ENCODE measurements at regions not wholly inside any gene's neighbourhood (a gene's known extent, or its start where the extent isn't known, plus 50 kb on each side); places are given as distances from the start of the nearest gene placed in this dataset.

DNA sequence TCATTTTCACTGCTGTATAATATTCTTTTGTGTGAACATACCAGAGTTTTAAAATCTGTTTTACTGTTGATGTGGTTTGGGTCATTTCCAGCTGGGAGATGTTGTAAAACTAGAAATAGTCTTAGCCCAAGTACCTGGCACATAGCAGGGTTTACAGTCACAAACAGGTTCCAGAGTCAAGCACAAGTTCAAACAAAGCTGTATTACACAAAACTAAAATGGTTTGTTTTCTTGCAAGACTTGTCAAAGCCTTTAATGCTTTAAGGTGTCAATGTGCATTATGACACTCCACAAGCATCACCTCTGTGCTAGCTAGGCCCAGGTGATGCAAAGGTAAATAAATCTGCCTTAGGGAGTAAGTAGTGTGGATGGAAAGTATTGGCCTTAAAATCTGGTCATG lies 379.1 kb downstream of the MN1 start:
- DNase-seq: no peak
- no peak overlapping the region for H3K14ac ChIP-seq (ENCODE audit: low read length in 2 of 2)
- no peak overlapping the region for H4K8ac ChIP-seq (ENCODE audit: low read length)
- H3K23ac ChIP-seq (ENCODE audit: low read length in 2 of 2): no peak overlapping the region
- H3K4me1 ChIP-seq (ENCODE audit: control insufficient read depth, insufficient read depth, low read depth, low read length): peaks cover 17% of the 10 kb centered on the region
- H2AFZ ChIP-seq (ENCODE audit: low read depth, low read length): no peak overlapping the region
- H2BK15ac ChIP-seq (ENCODE audit: low read depth, poor library complexity, severe bottlenecking): no peak overlapping the region
- peaks cover 11% of the 10 kb centered on the region for H3K9me3 ChIP-seq (ENCODE audit: control insufficient read depth, low read length)
- no peak overlapping the region for H3K4ac ChIP-seq (ENCODE audit: low read depth in 1 of 2, low read length in 2 of 2)
- H2BK12ac ChIP-seq (ENCODE audit: low read length in 2 of 2): no peak overlapping the region
- H3K36me3 ChIP-seq (ENCODE audit: control insufficient read depth in 1 of 2, insufficient read depth in 2 of 2, low read depth in 1 of 2, low read length in 2 of 2): no peaks in the 10 kb centered on the region
- H3K18ac ChIP-seq (ENCODE audit: low read depth in 1 of 2, low read length in 2 of 2): no peak overlapping the region
- H3K27me3 ChIP-seq (ENCODE audit: control insufficient read depth in 1 of 2, insufficient read depth in 1 of 2, low read length in 2 of 2): peaks cover 0 to 3% of the 10 kb centered on the region in 2 experiments
- no peak overlapping the region for H3K27ac ChIP-seq (ENCODE audit: low read length, poor library complexity, severe bottlenecking)
- no peak overlapping the region for H3K9ac ChIP-seq (ENCODE audit: low read length)
- H3K4me3 ChIP-seq (ENCODE audit: insufficient read depth in 1 of 2, low read depth in 1 of 2, low read length in 2 of 2): no peak overlapping the region
- H2BK5ac ChIP-seq (ENCODE audit: low read depth, low read length, poor library complexity, severe bottlenecking): no peak overlapping the region
- no peak overlapping the region for H3K4me2 ChIP-seq (ENCODE audit: low read length, poor library complexity, severe bottlenecking)
- no peak overlapping the region for H2BK120ac ChIP-seq (ENCODE audit: low read depth, low read length)
- H3K79me1 ChIP-seq (replicated peaks; ENCODE audit: low read length, poor library complexity, severe bottlenecking): no peaks in the 10 kb centered on the region
- peak overlapping the region; percentile 88 for H2AK5ac ChIP-seq (ENCODE audit: low read length, severe bottlenecking)
- H4K91ac ChIP-seq (ENCODE audit: low read length): no peak overlapping the region

GRCh38 chr22:27424319-27424718 lies 377.2 kb downstream of the MN1 start:
- DNase-seq: peak; percentile 15
- Histone ChIP-seq H3K27ac (ENCODE audit: low read length, poor library complexity, severe bottlenecking) (no peak overlapping the region), H4K8ac (ENCODE audit: low read length) (no peak overlapping the region), H3K23ac (ENCODE audit: low read length in 2 of 2) (no peak overlapping the region), H2AFZ (ENCODE audit: low read depth, low read length) (no peak overlapping the region), H3K18ac (ENCODE audit: low read depth in 1 of 2, low read length in 2 of 2) (no peak overlapping the region), H3K4ac (ENCODE audit: low read depth in 1 of 2, low read length in 2 of 2) (no peak overlapping the region), H3K4me3 (ENCODE audit: insufficient read depth in 1 of 2, low read depth in 1 of 2, low read length in 2 of 2) (no peak overlapping the region), H2BK12ac (ENCODE audit: low read length in 2 of 2) (no peak overlapping the region), H4K91ac (ENCODE audit: low read length) (no peak overlapping the region), H3K14ac (ENCODE audit: low read length in 2 of 2) (no peak overlapping the region), H2BK15ac (ENCODE audit: low read depth, poor library complexity, severe bottlenecking) (no peak overlapping the region), H3K36me3 (ENCODE audit: control insufficient read depth in 1 of 2, insufficient read depth in 2 of 2, low read depth in 1 of 2, low read length in 2 of 2) (no peaks in the 10 kb centered on the region), H3K27me3 (ENCODE audit: control insufficient read depth in 1 of 2, insufficient read depth in 1 of 2, low read length in 2 of 2) (peaks cover 0 to 4% of the 10 kb centered on the region in 2 experiments), H2BK120ac (ENCODE audit: low read depth, low read length) (no peak overlapping the region), H3K79me1 (replicated peaks; ENCODE audit: low read length, poor library complexity, severe bottlenecking) (no peaks in the 10 kb centered on the region), H3K9ac (ENCODE audit: low read length) (no peak overlapping the region), H2BK5ac (ENCODE audit: low read depth, low read length, poor library complexity, severe bottlenecking) (no peak overlapping the region), H3K9me3 (ENCODE audit: control insufficient read depth, low read length) (peaks cover 16% of the 10 kb centered on the region), H3K4me2 (ENCODE audit: low read length, poor library complexity, severe bottlenecking) (no peak overlapping the region), H3K4me1 (ENCODE audit: control insufficient read depth, insufficient read depth, low read depth, low read length) (peaks cover 11% of the 10 kb centered on the region), H2AK5ac (ENCODE audit: low read length, severe bottlenecking) (peak overlapping the region; percentile 46)

- Histone ChIP-seq H4K91ac (ENCODE audit: low read length) (no peak overlapping the region), H3K27me3 (ENCODE audit: control insufficient read depth in 1 of 2, insufficient read depth in 1 of 2, low read length in 2 of 2) (peaks cover 0 to 15% of the 10 kb centered on the region in 2 experiments), H2AFZ (ENCODE audit: low read depth, low read length) (no peak overlapping the region), H2BK12ac (ENCODE audit: low read length in 2 of 2) (no peak overlapping the region), H2AK5ac (ENCODE audit: low read length, severe bottlenecking) (no peak overlapping the region), H2BK5ac (ENCODE audit: low read depth, low read length, poor library complexity, severe bottlenecking) (no peak overlapping the region), H3K79me1 (replicated peaks; ENCODE audit: low read length, poor library complexity, severe bottlenecking) (no peaks in the 10 kb centered on the region), H4K8ac (ENCODE audit: low read length) (no peak overlapping the region), H3K36me3 (ENCODE audit: control insufficient read depth in 1 of 2, insufficient read depth in 2 of 2, low read depth in 1 of 2, low read length in 2 of 2) (peaks cover 0 to 7% of the 10 kb centered on the region in 2 experiments), H3K9ac (ENCODE audit: low read length) (no peak overlapping the region), H3K4me1 (ENCODE audit: control insufficient read depth, insufficient read depth, low read depth, low read length) (peaks cover 2% of the 10 kb centered on the region), H3K18ac (ENCODE audit: low read depth in 1 of 2, low read length in 2 of 2) (no peak overlapping the region), H2BK15ac (ENCODE audit: low read depth, poor library complexity, severe bottlenecking) (no peak overlapping the region), H2BK120ac (ENCODE audit: low read depth, low read length) (no peak overlapping the region), H3K23ac (ENCODE audit: low read length in 2 of 2) (no peak overlapping the region), H3K4ac (ENCODE audit: low read depth in 1 of 2, low read length in 2 of 2) (no peak overlapping the region), H3K14ac (ENCODE audit: low read length in 2 of 2) (no peak overlapping the region), H3K9me3 (ENCODE audit: control insufficient read depth, low read length) (peaks cover 26% of the 10 kb centered on the region), H3K4me2 (ENCODE audit: low read length, poor library complexity, severe bottlenecking) (no peak overlapping the region), H3K4me3 (ENCODE audit: insufficient read depth in 1 of 2, low read depth in 1 of 2, low read length in 2 of 2) (no peak overlapping the region), H3K27ac (ENCODE audit: low read length, poor library complexity, severe bottlenecking) (no peak overlapping the region)
- DNase-seq: no peak
- WGBS: 95% methylated on average over 10 of the region's 10 CpGs
Observed at GRCh38 chr22:27429476-27429875, 372.1 kb downstream of the MN1 start.

- H3K79me1 ChIP-seq (replicated peaks; ENCODE audit: low read length, poor library complexity, severe bottlenecking): no peaks in the 10 kb centered on the region
- H3K18ac ChIP-seq (ENCODE audit: low read depth in 1 of 2, low read length in 2 of 2): no peak overlapping the region
- no peak overlapping the region for H4K8ac ChIP-seq (ENCODE audit: low read length)
- H4K91ac ChIP-seq (ENCODE audit: low read length): no peak overlapping the region
- H3K36me3 ChIP-seq (ENCODE audit: control insufficient read depth in 1 of 2, insufficient read depth in 2 of 2, low read depth in 1 of 2, low read length in 2 of 2): peaks cover 0 to 7% of the 10 kb centered on the region in 2 experiments
- H3K4me1 ChIP-seq (ENCODE audit: control insufficient read depth, insufficient read depth, low read depth, low read length): peaks cover 7% of the 10 kb centered on the region
- H2AFZ ChIP-seq (ENCODE audit: low read depth, low read length): no peak overlapping the region
- H2BK5ac ChIP-seq (ENCODE audit: low read depth, low read length, poor library complexity, severe bottlenecking): no peak overlapping the region
- H3K4ac ChIP-seq (ENCODE audit: low read depth in 1 of 2, low read length in 2 of 2): no peak overlapping the region
- no peak overlapping the region for H3K23ac ChIP-seq (ENCODE audit: low read length in 2 of 2)
- peak overlapping the region; percentile 38 for H2AK5ac ChIP-seq (ENCODE audit: low read length, severe bottlenecking)
- H3K27me3 ChIP-seq (ENCODE audit: control insufficient read depth in 1 of 2, insufficient read depth in 1 of 2, low read length in 2 of 2): peaks cover 0 to 20% of the 10 kb centered on the region in 2 experiments
- H3K4me2 ChIP-seq (ENCODE audit: low read length, poor library complexity, severe bottlenecking): no peak overlapping the region
- no peak overlapping the region for H3K14ac ChIP-seq (ENCODE audit: low read length in 2 of 2)
- H3K9ac ChIP-seq (ENCODE audit: low read length): no peak overlapping the region
- no peak for DNase-seq
- no peak overlapping the region for H2BK120ac ChIP-seq (ENCODE audit: low read depth, low read length)
- H3K9me3 ChIP-seq (ENCODE audit: control insufficient read depth, low read length): peaks cover 23% of the 10 kb centered on the region
- H2BK15ac ChIP-seq (ENCODE audit: low read depth, poor library complexity, severe bottlenecking): no peak overlapping the region
- WGBS: 70% methylated on average over 7 of the region's 7 CpGs
- no peak overlapping the region for H2BK12ac ChIP-seq (ENCODE audit: low read length in 2 of 2)
- no peak overlapping the region for H3K4me3 ChIP-seq (ENCODE audit: insufficient read depth in 1 of 2, low read depth in 1 of 2, low read length in 2 of 2)
- H3K27ac ChIP-seq (ENCODE audit: low read length, poor library complexity, severe bottlenecking): no peak overlapping the region
Observed at GRCh38 chr22:27431081-27431480, 370.5 kb downstream of the MN1 start.
